ENCODE measurements at regions not wholly inside any gene's neighbourhood (a gene's known extent, or its start where the extent isn't known, plus 50 kb on each side); places are given as distances from the start of the nearest gene placed in this dataset.

- H4K20me1 ChIP-seq (ENCODE audit: control insufficient read depth, extremely low read depth, insufficient read depth, low read length), result no peaks in the 10 kb centered on the region
- H3K27me3 ChIP-seq (ENCODE audit: control insufficient read depth, insufficient read depth, low read length), result no peaks in the 10 kb centered on the region
- no peak for DNase-seq (ENCODE audit: low read depth in 2 of 2)
- H3K4me3 ChIP-seq (replicated peaks in 1 of 4; ENCODE audit: control extremely low read depth in 1 of 4, insufficient read depth in 1 of 4, low read depth in 3 of 4, low read length in 4 of 4), result no peak overlapping the region
- H3K36me3 ChIP-seq (ENCODE audit: control insufficient read depth, insufficient read depth, low read length), result no peaks in the 10 kb centered on the region
- H3K27ac ChIP-seq (ENCODE audit: insufficient read depth, low read length), result no peak overlapping the region
- no peak overlapping the region for H3K9ac ChIP-seq (ENCODE audit: insufficient read depth, low read length)
- no peaks in the 10 kb centered on the region for H3K9me3 ChIP-seq (ENCODE audit: control insufficient read depth, insufficient read depth, low read depth, low read length)
- H2AFZ ChIP-seq (ENCODE audit: low read length), result no peak overlapping the region
- H3K4me1 ChIP-seq (ENCODE audit: control insufficient read depth, extremely low read depth, insufficient read depth, low read length), result no peaks in the 10 kb centered on the region
- H3K4me2 ChIP-seq (ENCODE audit: extremely low read depth, insufficient read depth, low read length), result no peak overlapping the region
- TF ChIP-seq EZH2 (IDR thresholded peaks at IDR 0.05; ENCODE audit: low read length, missing control alignments), result no peak
- no peak for TF ChIP-seq CTCF (conservative IDR thresholded peaks at IDR 0.05 in 1 of 2, IDR thresholded peaks at IDR 0.05 in 1 of 2; ENCODE audit: low read depth in 1 of 2, low read length in 2 of 2)
- no peaks in the 10 kb centered on the region for H3K79me2 ChIP-seq (ENCODE audit: control insufficient read depth, insufficient read depth, low read length)
These were observed 440.4 kb upstream of the MAP2 start for GRCh38 chr2:208983486-208983885.

- Histone ChIP-seq H3K4me1 (ENCODE audit: control insufficient read depth, extremely low read depth, insufficient read depth, low read length) (no peaks in the 10 kb centered on the region), H3K4me2 (ENCODE audit: extremely low read depth, insufficient read depth, low read length) (no peak overlapping the region), H3K27me3 (ENCODE audit: control insufficient read depth, insufficient read depth, low read length) (no peaks in the 10 kb centered on the region), H3K27ac (ENCODE audit: insufficient read depth, low read length) (no peak overlapping the region), H3K4me3 (replicated peaks in 1 of 4; ENCODE audit: control extremely low read depth in 1 of 4, insufficient read depth in 1 of 4, low read depth in 3 of 4, low read length in 4 of 4) (no peak overlapping the region), H3K36me3 (ENCODE audit: control insufficient read depth, insufficient read depth, low read length) (no peaks in the 10 kb centered on the region), H3K9ac (ENCODE audit: insufficient read depth, low read length) (no peak overlapping the region), H3K79me2 (ENCODE audit: control insufficient read depth, insufficient read depth, low read length) (no peaks in the 10 kb centered on the region), H4K20me1 (ENCODE audit: control insufficient read depth, extremely low read depth, insufficient read depth, low read length) (no peaks in the 10 kb centered on the region), H3K9me3 (ENCODE audit: control insufficient read depth, insufficient read depth, low read depth, low read length) (no peaks in the 10 kb centered on the region), H2AFZ (ENCODE audit: low read length) (no peak overlapping the region)
- no peak for TF ChIP-seq CTCF (conservative IDR thresholded peaks at IDR 0.05 in 1 of 2, IDR thresholded peaks at IDR 0.05 in 1 of 2; ENCODE audit: low read depth in 1 of 2, low read length in 2 of 2)
- DNase-seq (ENCODE audit: low read depth in 2 of 2), result peak in 1 of 2 donors; percentile 11
These were observed 439.3 kb upstream of the MAP2 start for GRCh38 chr2:208984376-208985090.

- H3K4me2 ChIP-seq (ENCODE audit: extremely low read depth, insufficient read depth, low read length), result no peak overlapping the region
- DNase-seq (ENCODE audit: low read depth in 2 of 2), result no peak
- TF ChIP-seq CTCF (conservative IDR thresholded peaks at IDR 0.05 in 1 of 2, IDR thresholded peaks at IDR 0.05 in 1 of 2; ENCODE audit: low read depth in 1 of 2, low read length in 2 of 2), result no peak
- no peak for TF ChIP-seq EZH2 (IDR thresholded peaks at IDR 0.05; ENCODE audit: low read length, missing control alignments)
- no peak overlapping the region for H3K27ac ChIP-seq (ENCODE audit: insufficient read depth, low read length)
- H3K9me3 ChIP-seq (ENCODE audit: control insufficient read depth, insufficient read depth, low read depth, low read length), result no peaks in the 10 kb centered on the region
- H4K20me1 ChIP-seq (ENCODE audit: control insufficient read depth, extremely low read depth, insufficient read depth, low read length), result no peaks in the 10 kb centered on the region
- no peaks in the 10 kb centered on the region for H3K79me2 ChIP-seq (ENCODE audit: control insufficient read depth, insufficient read depth, low read length)
- H2AFZ ChIP-seq (ENCODE audit: low read length), result no peak overlapping the region
- no peak overlapping the region for H3K9ac ChIP-seq (ENCODE audit: insufficient read depth, low read length)
- no peaks in the 10 kb centered on the region for H3K27me3 ChIP-seq (ENCODE audit: control insufficient read depth, insufficient read depth, low read length)
- H3K4me3 ChIP-seq (replicated peaks in 1 of 4; ENCODE audit: control extremely low read depth in 1 of 4, insufficient read depth in 1 of 4, low read depth in 3 of 4, low read length in 4 of 4), result no peak overlapping the region
- no peaks in the 10 kb centered on the region for H3K4me1 ChIP-seq (ENCODE audit: control insufficient read depth, extremely low read depth, insufficient read depth, low read length)
- H3K36me3 ChIP-seq (ENCODE audit: control insufficient read depth, insufficient read depth, low read length), result no peaks in the 10 kb centered on the region
These were observed 438.2 kb upstream of the MAP2 start for GRCh38 chr2:208985644-208986043.
